Coronary artery (tissue), 2 donors: ENCODE measurements at regions not wholly inside any gene's neighbourhood (a gene's known extent, or its start where the extent isn't known, plus 50 kb on each side); places are given as distances from the start of the nearest gene placed in this dataset.
"Not testable (repeated sequence)": the region's sequence is repeated elsewhere in the genome, so short reads cannot be mapped to it uniquely, and the experiment has no call there.

ENCODE experiments used
- DNase-seq: peaks from one replicate; pipeline ENCODE4 v3.0.0-alpha.2; 2017; ENCODE audit warnings: low spot score
- H3K27ac ChIP-seq, 2 donors: fragments of 200-600 bp; sonication (generic); one replicate each; pipeline ENCODE4 v1.5.1; 2016 to 2019
- H3K4me3 ChIP-seq: fragments of 200-600 bp; sonication (generic); 2 replicates; pipeline ENCODE4 v1.5.1; 2016; ENCODE audit warnings: mild to moderate bottlenecking, moderate library complexity
- CTCF ChIP-seq: fragments of 200-600 bp; sonication (generic); IDR thresholded peaks from one replicate; pipeline ENCODE4 v1.5.1; 2019; ENCODE audit warnings: antibody characterized with exemption

DNA sequence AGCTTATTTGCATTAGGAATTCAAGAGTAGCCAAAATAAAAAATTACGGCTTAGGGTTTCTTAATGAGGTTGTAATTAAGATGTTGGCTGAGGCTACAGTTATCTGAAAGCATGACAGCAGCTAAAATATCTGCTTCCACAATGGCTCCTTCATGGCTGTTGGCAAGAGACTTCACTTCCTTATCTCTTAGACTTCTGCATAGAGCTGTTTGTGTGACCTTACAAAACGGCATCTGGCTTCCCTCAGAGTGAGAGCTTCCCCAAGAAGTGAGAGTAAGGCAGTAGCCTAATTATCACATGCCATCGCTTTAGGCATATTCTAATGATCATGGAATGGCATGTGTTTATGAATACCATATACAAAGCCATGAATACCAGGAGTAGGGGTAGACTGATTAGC, 57.6 kb downstream of the CCDC59 start:
- DNase-seq, result no peak

DNA sequence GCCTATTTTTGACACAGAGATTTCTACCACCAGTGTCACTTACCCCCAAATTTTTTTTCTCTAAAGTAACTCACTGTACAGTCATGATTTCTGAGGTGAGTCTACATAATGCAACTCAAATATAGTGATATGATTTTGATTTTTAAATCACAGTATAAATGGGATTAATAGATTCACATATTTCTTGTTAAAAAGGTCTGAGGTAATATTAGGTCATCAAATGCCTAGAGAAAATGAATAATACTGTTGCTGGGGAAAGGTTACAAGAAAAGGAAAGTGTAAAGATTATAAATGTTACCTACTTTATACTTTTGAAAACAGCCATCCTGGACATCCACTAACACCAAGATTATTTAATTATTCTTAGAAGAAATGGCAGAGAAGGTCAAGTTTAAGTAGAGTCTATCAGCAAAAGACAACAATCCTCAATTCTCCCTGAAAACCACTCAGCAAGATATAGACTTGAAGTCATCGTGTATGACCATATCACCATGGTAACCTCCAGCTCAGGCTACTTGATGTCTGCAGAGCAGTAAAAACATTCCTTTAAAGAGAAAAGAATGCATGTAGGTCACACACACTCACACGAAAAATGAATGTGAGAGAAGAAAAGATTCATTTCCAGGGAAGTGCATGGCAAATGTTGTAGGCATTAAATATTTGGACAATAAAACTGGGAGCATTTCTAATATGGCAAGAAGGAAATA, 58.7 kb downstream of the CCDC59 start:
- no peak for DNase-seq
- Histone ChIP-seq H3K27ac (no peak overlapping the region), H3K4me3 (no peak overlapping the region)
- TF ChIP-seq CTCF, result no peak

More for the DNA sequence above, 57.6 kb downstream of the CCDC59 start:
- H3K4me3 ChIP-seq, result no peak overlapping the region
- no peak overlapping the region for H3K27ac ChIP-seq
- no peak for TF ChIP-seq CTCF

GRCh38 chr12:82290415-82290814, 67.8 kb downstream of the CCDC59 start:
- TF ChIP-seq CTCF, result no peak
- DNase-seq, result no peak

GRCh38 chr12:82281335-82281734, 76.9 kb downstream of the CCDC59 start:
- not testable (repeated sequence) for DNase-seq, H3K27ac ChIP-seq, H3K4me3 ChIP-seq

More at GRCh38 chr12:82290415-82290814, 67.8 kb downstream of the CCDC59 start:
- H3K4me3 ChIP-seq, result no peak overlapping the region
- no peak overlapping the region for H3K27ac ChIP-seq

DNA sequence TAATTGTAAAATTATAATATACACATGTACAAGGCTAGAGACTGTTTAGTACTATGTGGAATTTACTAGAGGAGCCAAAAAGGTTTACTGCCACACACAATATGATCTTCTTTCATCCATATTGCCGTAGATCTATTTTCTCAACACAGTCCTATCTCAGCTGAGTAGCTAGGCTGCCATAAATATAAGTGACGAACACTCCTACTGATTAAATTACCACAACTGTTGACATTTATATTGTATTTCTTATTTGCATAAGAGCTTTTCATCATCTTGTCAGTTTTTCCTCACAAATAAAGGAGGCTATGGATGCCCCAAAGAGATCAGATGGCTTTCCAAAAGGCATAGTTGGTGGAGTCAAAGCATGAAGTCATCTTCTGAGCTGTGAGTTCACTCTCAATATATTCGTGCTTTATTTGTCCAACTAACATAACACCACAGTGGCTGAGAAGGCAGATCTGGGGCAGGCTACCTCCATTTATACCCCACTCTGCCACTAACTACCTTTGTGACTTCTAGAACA, 78.6 kb downstream of the CCDC59 start:
- DNase-seq, result no peak
- no peak overlapping the region for H3K4me3 ChIP-seq
- no peak for TF ChIP-seq CTCF
- no peak overlapping the region for H3K27ac ChIP-seq

DNA sequence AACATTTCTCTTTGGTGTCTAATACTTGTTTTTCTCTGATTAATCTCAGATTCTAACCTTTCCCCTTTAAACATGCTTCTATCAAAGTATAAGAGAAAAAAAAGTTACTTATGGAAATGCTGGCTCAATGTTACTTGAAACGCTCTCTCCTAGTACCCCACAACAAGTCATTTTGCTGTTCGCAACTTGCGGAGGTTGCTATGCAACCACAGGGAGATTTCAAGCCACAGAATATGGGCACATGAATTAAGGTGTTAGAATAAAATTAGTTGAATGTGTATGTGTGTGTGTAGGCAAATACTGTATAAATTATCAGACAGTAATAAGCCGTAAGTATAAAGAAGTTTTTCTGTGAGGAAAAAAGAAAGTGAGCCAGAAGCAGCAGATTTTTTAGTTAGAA, 80.6 kb downstream of the CCDC59 start:
- H3K4me3 ChIP-seq, result no peak overlapping the region
- H3K27ac ChIP-seq, result no peak overlapping the region
- no peak for DNase-seq
- no peak for TF ChIP-seq CTCF

GRCh38 chr12:82242729-82243128, 115.5 kb downstream of the CCDC59 start:
- TF ChIP-seq CTCF, result no peak
- H3K4me3 ChIP-seq, result no peak overlapping the region

More at GRCh38 chr12:82242729-82243128, 115.5 kb downstream of the CCDC59 start:
- H3K27ac ChIP-seq, result no peak overlapping the region
- DNase-seq, result no peak
